ENCODE measurements at regions not wholly inside any gene's neighbourhood (a gene's known extent, or its start where the extent isn't known, plus 50 kb on each side); places are given as distances from the start of the nearest gene placed in this dataset.

- TF ChIP-seq CTCF (IDR thresholded peaks at IDR 0.05) (no peak), EZH2 (IDR thresholded peaks at IDR 0.05) (no peak)
Observed at GRCh38 chr6:139779988-139780774, 405.7 kb upstream of the CITED2 start.
